GM18517 (cell line): ENCODE measurements at regions not wholly inside any gene's neighbourhood (a gene's known extent, or its start where the extent isn't known, plus 50 kb on each side); places are given as distances from the start of the nearest gene placed in this dataset.

Experiments used
- ATAC-seq: cut with Tn5 transposase; IDR thresholded peaks from one replicate; pipeline ENCODE4 v1.9.1; 2021; ENCODE audit warnings: mild to moderate bottlenecking, moderate library complexity; ENCODE audit not compliant: unreplicated experiment

DNA sequence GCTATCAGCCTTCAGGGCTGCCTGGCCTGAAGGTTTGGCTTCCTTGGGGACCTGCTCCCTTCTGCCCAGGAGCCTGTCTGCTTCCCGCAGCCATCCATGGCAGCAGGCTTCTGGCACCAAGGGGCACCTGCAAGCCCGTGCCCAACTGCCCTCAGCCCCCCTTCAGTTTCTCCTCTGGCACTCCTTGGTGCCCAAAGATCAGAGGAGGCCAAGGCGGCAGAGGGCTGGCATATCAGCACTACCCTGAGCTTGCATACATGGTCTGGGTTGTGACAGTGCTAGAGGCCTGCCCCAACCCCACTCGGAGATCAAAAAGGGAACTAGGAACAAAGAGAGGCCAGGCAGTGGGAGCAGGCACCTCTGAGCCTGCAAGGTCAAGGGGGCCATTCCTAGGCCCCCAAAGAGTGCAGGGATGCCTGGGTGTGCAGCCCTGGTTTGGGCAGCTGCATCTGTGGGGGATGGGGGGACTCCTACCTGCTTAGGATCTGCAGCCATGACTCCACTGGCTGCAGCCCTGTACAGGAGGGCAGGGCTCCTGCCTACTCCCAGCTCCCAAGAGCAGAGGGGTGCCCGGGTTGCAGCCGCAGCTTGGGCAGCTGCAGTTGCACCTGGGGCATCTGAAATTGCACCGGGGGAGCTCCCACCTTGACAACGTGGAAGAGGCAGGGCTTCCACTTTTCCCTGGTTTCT, 76.2 kb upstream of the TP63 start:
- no peak for ATAC-seq

DNA sequence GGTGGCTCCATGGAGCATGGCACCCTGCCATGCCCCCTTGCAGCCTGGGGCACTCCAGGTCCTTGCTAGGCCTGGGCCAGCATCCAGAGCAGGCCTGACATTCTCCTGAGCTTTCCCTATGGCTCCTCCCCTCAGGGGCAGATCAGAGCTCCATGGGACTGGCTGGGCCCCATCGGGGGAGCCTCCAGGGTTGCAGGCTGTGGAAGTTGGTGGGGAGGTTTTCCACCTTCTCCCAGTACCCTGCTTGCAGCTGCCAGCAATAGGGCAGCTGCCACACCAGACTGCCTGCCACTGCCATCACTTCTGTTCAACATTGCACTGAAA, 75.7 kb upstream of the TP63 start:
- no peak for ATAC-seq

DNA sequence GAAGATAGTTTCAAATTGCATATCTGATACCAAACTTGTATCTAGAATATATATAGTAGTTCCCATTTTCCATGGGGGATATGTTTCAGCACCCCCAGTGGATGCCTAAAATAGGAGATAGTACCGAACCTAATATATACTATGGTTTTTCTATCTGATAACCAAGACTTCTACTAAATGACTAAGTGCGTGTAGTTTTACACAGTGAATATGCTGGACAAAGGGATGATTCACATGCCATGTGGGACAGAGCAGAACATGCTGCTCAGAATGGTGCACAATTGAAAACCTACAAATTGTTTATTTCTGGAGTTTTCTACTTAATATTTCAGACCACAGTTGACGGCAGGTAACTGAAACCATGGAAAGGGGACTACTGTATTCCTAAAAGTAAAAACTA, 73.4 kb upstream of the TP63 start:
- ATAC-seq = no peak

DNA sequence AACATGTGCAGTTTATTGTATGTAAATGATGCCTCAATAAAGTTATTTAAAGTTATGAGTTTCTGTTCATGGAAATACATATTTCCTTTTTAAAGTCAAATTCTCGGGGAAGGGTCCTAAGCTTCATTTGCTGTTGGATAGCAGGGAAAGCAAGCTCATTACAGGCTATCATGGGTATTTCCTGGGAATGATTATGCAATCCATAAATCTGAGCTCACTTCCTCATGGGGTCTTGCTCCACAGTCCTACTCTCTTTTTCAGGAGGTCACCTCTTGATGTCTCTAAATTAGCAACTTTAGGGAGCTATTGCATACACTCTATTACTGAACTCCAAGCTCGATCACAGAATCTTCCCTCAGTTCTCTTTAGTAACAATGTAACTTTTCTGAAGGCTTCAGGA, 69.9 kb upstream of the TP63 start:
- no peak for ATAC-seq

DNA sequence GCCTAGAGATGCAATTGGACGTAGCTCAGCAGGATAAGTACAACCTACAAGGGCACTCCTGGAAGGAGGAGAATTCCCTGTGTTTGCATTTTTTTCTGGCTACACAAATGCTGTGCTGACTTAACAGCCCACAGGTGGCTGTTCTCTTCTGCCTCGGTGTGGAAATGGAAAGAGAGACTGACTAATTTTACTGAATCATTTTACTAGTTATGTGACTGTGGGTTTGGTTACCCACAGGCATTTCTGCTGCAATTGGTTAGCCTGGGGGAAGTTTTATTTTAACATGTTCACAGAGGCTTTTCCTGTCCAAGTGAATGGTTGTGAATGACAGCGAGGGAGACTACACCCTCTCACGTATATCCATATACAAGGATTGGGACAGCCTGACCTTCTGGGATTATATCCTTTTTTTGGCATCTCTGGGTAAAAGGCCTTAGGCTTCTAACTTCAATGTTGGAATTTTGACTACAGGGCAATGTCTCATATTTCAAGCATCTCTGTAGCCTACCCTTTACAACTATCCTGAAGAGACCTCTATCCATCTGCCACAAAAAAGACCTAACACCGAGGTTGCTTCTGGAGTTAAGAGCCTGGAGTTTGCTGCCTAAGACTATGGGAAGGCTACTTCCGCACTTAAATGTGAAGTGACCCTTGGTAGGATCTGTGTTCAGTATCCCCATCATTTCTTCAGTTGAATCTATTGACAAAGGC, 67.2 kb upstream of the TP63 start:
- ATAC-seq = peak; percentile 68

DNA sequence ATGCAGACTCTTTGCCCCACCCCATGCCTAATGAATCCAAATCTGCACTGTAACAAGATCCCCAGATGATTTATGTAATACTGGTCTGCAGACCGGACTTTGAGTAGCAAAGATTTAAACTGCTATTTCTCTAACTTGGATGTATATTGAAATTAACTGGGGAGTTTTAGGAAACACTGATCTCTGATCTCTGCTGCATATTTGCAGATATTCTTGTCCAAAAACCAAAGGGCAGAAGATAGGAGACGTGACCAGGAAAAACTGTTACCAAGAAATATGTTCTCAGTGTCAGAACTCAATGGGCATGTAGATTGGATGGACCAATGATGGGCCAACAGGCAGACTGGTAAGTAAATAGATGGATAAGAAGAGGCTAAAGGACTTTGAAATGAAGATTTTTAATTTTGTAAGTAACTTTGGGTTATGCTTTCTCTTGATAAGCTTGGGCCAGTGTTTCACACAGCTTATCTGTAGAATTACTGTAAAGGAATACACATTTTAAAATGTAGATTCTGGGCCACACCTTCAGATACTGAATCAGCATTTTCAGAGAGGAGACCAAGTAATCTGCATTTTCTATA, 64.5 kb upstream of the TP63 start:
- ATAC-seq = no peak

DNA sequence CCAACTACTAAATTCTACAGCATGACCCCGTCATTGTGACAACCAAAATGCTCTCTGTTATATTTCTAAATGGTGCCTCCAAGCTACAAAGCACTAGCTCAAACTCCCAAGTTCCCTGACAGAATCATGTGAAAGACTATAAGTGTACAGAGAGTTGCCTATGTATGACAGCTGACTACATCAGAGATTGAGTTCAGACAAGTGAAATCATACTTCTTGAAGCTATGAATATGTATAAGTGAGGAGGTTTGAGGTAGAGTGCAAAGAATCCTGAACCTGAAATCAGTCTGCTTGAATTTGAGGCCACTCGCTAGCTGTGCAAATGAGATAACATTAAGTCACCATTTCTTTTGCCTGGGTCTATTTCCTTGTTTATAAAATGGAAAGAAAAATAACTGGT, 63.9 kb upstream of the TP63 start:
- peak; percentile 22 for ATAC-seq

DNA sequence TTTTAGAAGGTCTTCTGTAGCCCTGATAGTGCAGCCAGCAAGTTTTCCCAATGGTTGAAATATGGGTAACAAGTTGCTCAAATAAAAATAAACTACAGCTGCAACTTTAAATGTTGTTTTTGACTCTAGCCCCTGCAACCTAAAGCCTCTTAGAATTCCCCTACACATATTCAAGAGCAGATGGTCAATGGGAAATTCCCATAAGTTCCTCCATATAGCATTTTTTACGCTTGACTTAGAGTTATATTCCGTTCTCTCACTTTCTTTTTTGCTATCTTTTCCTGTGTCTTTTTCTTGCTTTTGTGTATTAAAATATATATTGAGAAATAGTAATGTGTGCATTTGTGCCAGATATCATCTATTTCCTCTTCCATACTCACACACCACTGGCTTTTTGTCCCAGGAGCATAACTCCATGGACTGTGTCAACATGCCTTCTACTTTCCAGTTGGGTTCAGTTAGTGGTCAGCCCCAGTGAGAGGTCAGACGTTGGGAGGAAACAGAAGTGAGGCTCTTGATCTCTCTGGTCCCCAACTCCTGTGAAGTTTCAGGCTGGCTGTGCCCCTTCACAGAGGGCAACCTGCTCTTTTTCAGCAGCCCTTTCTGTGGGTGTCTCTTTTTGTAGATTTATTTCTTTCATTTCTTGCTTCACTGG, 63.3 kb upstream of the TP63 start:
- ATAC-seq = peak; percentile 35

DNA sequence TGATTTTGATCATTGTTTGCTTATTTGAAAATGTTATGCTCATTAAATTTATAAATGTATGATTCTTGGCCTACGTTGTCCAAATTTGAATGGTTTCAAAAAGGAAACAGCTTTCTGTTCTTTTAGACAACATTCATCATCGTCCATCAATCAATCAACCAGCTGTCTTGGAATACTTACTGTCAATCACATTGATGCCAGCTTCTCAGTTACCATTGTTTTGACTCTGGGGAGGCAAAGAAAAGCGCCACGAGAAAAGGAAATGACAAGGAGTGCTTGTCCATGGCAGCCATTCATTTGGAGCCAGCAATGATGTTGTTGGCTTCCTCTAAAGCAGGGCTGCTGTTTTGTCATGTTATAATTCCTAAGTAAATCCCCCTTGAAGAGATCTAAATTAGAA, 62.2 kb upstream of the TP63 start:
- no peak for ATAC-seq

DNA sequence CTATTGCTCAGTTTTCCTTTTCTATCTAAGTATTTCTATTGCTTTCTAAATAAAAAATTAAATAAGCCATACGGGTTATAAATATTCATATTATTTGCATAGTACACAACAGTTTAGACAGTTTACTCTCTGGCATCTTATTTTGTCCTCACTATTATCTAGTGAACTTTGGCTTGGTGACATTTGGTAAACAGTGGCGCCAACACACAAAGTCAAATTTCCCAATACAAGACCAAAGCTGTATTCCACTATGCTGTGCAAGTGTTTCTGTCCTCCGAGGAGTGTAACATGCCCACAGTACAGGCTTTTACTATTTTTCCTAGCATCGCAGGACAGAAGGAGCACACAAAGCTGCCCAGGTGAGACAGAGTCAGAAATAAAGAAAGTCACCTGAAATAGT, 61.7 kb upstream of the TP63 start:
- no peak for ATAC-seq

DNA sequence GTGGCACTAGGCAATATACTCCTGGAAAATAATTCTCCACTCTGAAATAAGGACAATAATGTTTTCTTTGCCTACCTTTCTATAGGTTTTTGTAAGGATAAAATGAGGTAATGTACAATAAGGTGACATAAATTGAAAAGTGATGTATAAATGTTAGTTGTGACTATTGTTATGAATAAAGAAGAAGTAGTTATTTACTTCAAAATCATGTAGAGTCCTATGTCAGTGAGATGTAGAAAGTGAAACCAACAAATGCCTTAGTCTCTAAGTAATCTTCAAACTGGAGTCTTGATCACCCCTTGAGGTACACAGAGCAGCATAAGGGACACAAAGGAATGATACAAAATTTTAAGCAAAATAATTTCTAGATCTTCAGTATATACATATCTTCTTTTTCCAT, 60.3 kb upstream of the TP63 start:
- peak; percentile 66 for ATAC-seq

DNA sequence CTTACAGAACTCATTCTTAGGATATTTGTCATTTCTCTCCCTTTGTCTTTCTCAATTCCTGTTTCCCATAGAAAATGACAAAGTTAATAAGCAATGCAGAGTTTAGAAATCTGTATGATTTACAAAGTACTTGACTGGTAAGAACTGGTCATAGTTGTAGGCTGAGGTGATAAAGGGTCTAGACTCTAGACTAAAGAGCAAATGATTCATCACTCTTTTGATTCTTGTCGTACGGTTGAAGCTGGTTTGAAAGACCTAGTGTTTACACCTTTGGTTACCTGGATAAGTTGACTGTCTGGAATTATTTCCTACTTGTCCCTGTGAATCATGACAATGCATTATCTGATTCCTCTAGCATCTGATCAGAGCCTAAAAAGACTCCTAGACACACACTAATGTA, 58.9 kb upstream of the TP63 start:
- no peak for ATAC-seq

DNA sequence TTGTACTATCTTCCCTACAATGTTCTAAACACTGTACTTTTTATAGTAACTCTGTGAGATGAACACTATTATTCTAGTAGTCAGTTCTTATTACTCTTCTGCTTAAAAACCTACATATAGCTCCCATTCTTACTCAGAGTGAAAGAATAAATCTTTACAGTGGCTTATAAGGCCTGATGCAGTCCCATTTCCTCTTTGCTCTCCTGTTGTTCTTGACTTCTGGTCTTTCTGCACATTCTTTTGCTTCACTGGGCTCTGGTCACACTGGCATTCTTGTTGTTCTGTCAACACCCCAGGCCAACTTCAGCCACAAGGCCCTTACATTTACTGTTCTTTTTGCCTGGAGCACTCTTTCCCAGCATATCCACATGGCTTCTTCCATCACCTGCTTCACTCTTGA, 58.2 kb upstream of the TP63 start:
- no peak for ATAC-seq

DNA sequence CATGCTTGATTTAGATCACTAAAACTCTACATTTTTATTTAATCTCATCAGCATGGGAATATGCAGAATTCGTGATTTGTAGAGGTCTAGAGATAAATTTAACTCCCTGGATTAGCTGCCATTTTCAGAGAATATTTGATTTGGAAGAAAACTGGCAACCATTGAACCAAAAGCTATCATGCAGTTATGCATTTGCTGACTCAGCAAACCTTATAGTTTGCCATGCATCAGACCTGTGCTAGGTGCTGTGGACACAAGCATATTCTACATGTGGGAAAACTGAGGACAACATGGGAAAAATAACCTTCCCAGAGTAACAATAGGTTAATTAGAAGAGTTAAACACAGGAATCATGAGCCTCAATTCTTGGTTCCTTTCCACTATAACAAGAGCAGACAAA, 54.7 kb upstream of the TP63 start:
- ATAC-seq = no peak

DNA sequence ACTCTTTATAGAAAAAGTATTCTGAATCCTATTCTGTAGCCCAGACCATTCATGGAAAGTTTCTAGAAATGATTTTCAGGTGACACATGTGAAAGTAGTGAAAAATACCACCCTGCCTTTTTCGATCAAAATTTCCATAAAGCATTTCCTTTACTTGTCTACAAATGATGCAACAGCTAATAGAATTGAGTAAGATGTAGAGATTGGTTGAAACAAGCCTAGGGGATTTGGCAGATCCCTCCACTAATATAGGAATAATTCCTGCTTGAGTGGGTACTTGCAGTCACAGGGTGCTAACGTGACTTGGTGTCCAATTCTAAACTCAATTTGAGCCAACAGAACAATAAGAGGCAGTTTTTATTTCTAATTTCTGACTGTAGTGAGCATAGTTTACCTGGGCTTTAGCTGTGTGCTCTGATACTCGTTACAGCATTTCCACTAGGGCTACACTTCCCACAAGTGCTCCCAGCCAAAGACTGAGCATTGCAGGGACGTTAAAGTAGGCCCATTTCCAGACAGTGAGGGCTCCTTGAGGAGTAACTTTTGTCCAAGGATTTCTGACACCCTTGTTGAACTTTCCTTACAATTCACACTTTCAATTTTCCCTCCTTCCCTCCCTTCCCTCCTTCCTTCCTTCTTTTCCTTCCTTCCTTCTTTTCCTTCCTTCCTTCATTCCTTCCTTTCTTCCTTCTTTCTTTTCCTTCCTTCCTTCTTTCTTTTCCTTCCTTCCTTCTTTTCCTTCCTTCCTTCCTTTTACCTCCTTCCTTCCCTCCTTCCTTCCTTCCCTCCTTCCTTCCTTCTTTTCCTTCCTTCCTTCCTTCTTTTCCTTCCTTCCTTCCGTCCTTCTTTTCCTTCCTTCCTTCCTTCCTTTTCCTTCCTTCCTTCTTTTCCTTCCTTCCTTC, 53.9 kb upstream of the TP63 start:
- no peak for ATAC-seq

DNA sequence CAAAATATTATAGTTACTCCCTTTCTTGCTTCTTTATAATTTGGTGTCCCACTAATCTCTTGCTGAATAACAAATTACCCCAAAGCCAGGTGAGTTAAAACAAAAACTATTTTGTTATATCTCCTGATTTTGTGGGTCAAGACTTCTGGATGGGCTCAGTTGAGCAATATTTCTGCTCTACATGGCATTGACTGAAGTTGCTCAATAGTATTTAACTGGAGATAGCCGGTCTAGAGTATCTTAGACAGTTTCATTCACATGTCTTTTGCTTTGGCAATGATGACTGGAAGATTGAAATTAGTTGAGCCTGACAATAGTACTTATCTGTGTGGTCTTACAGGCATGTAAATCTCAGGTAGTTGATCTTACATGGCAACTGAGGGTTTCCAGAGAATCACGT, 51.0 kb upstream of the TP63 start:
- ATAC-seq = no peak
